ENCODE measurements at regions not wholly inside any gene's neighbourhood (a gene's known extent, or its start where the extent isn't known, plus 50 kb on each side); places are given as distances from the start of the nearest gene placed in this dataset.

- Mint-ChIP-seq H3K36me3 (ENCODE audit: insufficient read depth) (no peaks in the 10 kb centered on the region), H3K4me1 (ENCODE audit: low read depth) (no peaks in the 10 kb centered on the region), H3K9me3 (no peaks in the 10 kb centered on the region), H3K27me3 (ENCODE audit: low read depth) (peaks cover 40% of the 10 kb centered on the region), H3K4me3 (no peak overlapping the region)
- ATAC-seq (no peak), DNase-seq (no peak)
Measured at GRCh38 chr2:234814374-234814773, 137.4 kb upstream of the SH3BP4 start.

GRCh38 chr2:234812851-234813250 lies 139.0 kb upstream of the SH3BP4 start:
- Mint-ChIP-seq H3K4me3 (no peak overlapping the region), H3K9me3 (no peaks in the 10 kb centered on the region), H3K27me3 (ENCODE audit: low read depth) (peaks cover 42% of the 10 kb centered on the region), H3K36me3 (ENCODE audit: insufficient read depth) (no peaks in the 10 kb centered on the region), H3K4me1 (ENCODE audit: low read depth) (no peaks in the 10 kb centered on the region)
- DNase-seq (no peak), ATAC-seq (no peak)

- Mint-ChIP-seq H3K4me1 (ENCODE audit: low read depth) (no peaks in the 10 kb centered on the region), H3K4me3 (no peak overlapping the region), H3K36me3 (ENCODE audit: insufficient read depth) (no peaks in the 10 kb centered on the region), H3K27me3 (ENCODE audit: low read depth) (peaks cover 27% of the 10 kb centered on the region), H3K9me3 (no peaks in the 10 kb centered on the region)
- ATAC-seq = no peak
- DNase-seq = no peak
Measured at GRCh38 chr2:234808907-234809306, 142.9 kb upstream of the SH3BP4 start.

GRCh38 chr2:234806818-234807217 lies 145.0 kb upstream of the SH3BP4 start:
- H3K4me3 Mint-ChIP-seq = no peak overlapping the region

GRCh38 chr2:234805836-234806235 lies 146.0 kb upstream of the SH3BP4 start:
- peaks cover 16% of the 10 kb centered on the region for H3K27me3 Mint-ChIP-seq (ENCODE audit: low read depth)
- H3K4me3 Mint-ChIP-seq = no peak overlapping the region
- no peak for DNase-seq

More at GRCh38 chr2:234806818-234807217, 145.0 kb upstream of the SH3BP4 start:
- Mint-ChIP-seq H3K4me1 (ENCODE audit: low read depth) (no peaks in the 10 kb centered on the region), H3K36me3 (ENCODE audit: insufficient read depth) (no peaks in the 10 kb centered on the region), H3K27me3 (ENCODE audit: low read depth) (peaks cover 12% of the 10 kb centered on the region), H3K9me3 (no peaks in the 10 kb centered on the region)
- ATAC-seq (no peak), DNase-seq (no peak)

GRCh38 chr2:234804704-234805103 lies 147.1 kb upstream of the SH3BP4 start:
- ATAC-seq (no peak), DNase-seq (no peak)
- Mint-ChIP-seq H3K4me3 (no peak overlapping the region), H3K27me3 (ENCODE audit: low read depth) (peaks cover 12% of the 10 kb centered on the region), H3K4me1 (ENCODE audit: low read depth) (no peaks in the 10 kb centered on the region), H3K36me3 (ENCODE audit: insufficient read depth) (no peaks in the 10 kb centered on the region), H3K9me3 (no peaks in the 10 kb centered on the region)

More at GRCh38 chr2:234805836-234806235, 146.0 kb upstream of the SH3BP4 start:
- Mint-ChIP-seq H3K4me1 (ENCODE audit: low read depth) (no peaks in the 10 kb centered on the region), H3K36me3 (ENCODE audit: insufficient read depth) (no peaks in the 10 kb centered on the region), H3K9me3 (no peaks in the 10 kb centered on the region)
- ATAC-seq = no peak

GRCh38 chr2:234802845-234803171 lies 149.0 kb upstream of the SH3BP4 start:
- H3K4me3 Mint-ChIP-seq = no peak overlapping the region
- peaks cover 14% of the 10 kb centered on the region for H3K27me3 Mint-ChIP-seq (ENCODE audit: low read depth)
- ATAC-seq = no peak
- no peaks in the 10 kb centered on the region for H3K36me3 Mint-ChIP-seq (ENCODE audit: insufficient read depth)
- H3K4me1 Mint-ChIP-seq (ENCODE audit: low read depth) = no peaks in the 10 kb centered on the region
- no peak for DNase-seq
- H3K9me3 Mint-ChIP-seq = no peaks in the 10 kb centered on the region

- DNase-seq = no peak
- Mint-ChIP-seq H3K4me1 (ENCODE audit: low read depth) (no peaks in the 10 kb centered on the region), H3K9me3 (no peaks in the 10 kb centered on the region), H3K4me3 (no peak overlapping the region), H3K27me3 (ENCODE audit: low read depth) (peaks cover 16% of the 10 kb centered on the region), H3K36me3 (ENCODE audit: insufficient read depth) (no peaks in the 10 kb centered on the region)
- ATAC-seq = no peak
Measured at GRCh38 chr2:234802071-234802844, 149.6 kb upstream of the SH3BP4 start.

- H3K9me3 Mint-ChIP-seq = no peaks in the 10 kb centered on the region
Measured at GRCh38 chr2:234797566-234798250, 154.1 kb upstream of the SH3BP4 start.

GRCh38 chr2:234796045-234796591 lies 155.7 kb upstream of the SH3BP4 start:
- Mint-ChIP-seq H3K4me1 (ENCODE audit: low read depth) (no peaks in the 10 kb centered on the region), H3K4me3 (no peak overlapping the region)
- no peak for ATAC-seq

More at GRCh38 chr2:234797566-234798250, 154.1 kb upstream of the SH3BP4 start:
- Mint-ChIP-seq H3K27me3 (ENCODE audit: low read depth) (peaks cover 18% of the 10 kb centered on the region), H3K36me3 (ENCODE audit: insufficient read depth) (no peaks in the 10 kb centered on the region), H3K4me3 (no peak overlapping the region), H3K4me1 (ENCODE audit: low read depth) (no peaks in the 10 kb centered on the region)
- DNase-seq (no peak), ATAC-seq (no peak)

GRCh38 chr2:234795272-234795920 lies 156.4 kb upstream of the SH3BP4 start:
- DNase-seq (no peak), ATAC-seq (no peak)
- Mint-ChIP-seq H3K9me3 (no peaks in the 10 kb centered on the region), H3K4me1 (ENCODE audit: low read depth) (no peaks in the 10 kb centered on the region), H3K36me3 (ENCODE audit: insufficient read depth) (no peaks in the 10 kb centered on the region), H3K27me3 (ENCODE audit: low read depth) (peaks cover 11% of the 10 kb centered on the region), H3K4me3 (no peak overlapping the region)

More at GRCh38 chr2:234796045-234796591, 155.7 kb upstream of the SH3BP4 start:
- no peak for DNase-seq
- H3K27me3 Mint-ChIP-seq (ENCODE audit: low read depth) = peaks cover 17% of the 10 kb centered on the region
- no peaks in the 10 kb centered on the region for H3K9me3 Mint-ChIP-seq
- no peaks in the 10 kb centered on the region for H3K36me3 Mint-ChIP-seq (ENCODE audit: insufficient read depth)

GRCh38 chr2:234794866-234795265 lies 157.0 kb upstream of the SH3BP4 start:
- H3K27me3 Mint-ChIP-seq (ENCODE audit: low read depth) = peaks cover 13% of the 10 kb centered on the region
- no peaks in the 10 kb centered on the region for H3K4me1 Mint-ChIP-seq (ENCODE audit: low read depth)
- ATAC-seq (no peak), DNase-seq (no peak)
- H3K36me3 Mint-ChIP-seq (ENCODE audit: insufficient read depth) = no peaks in the 10 kb centered on the region
- no peaks in the 10 kb centered on the region for H3K9me3 Mint-ChIP-seq
- H3K4me3 Mint-ChIP-seq = no peak overlapping the region

- H3K9me3 Mint-ChIP-seq = no peaks in the 10 kb centered on the region
- no peak for ATAC-seq
- DNase-seq = no peak
- no peaks in the 10 kb centered on the region for H3K36me3 Mint-ChIP-seq (ENCODE audit: insufficient read depth)
- H3K27me3 Mint-ChIP-seq (ENCODE audit: low read depth) = peaks cover 12% of the 10 kb centered on the region
- H3K4me1 Mint-ChIP-seq (ENCODE audit: low read depth) = no peaks in the 10 kb centered on the region
- H3K4me3 Mint-ChIP-seq = no peak overlapping the region
Measured at GRCh38 chr2:234793212-234793785, 158.5 kb upstream of the SH3BP4 start.

GRCh38 chr2:234792621-234793022 lies 159.2 kb upstream of the SH3BP4 start:
- Mint-ChIP-seq H3K36me3 (ENCODE audit: insufficient read depth) (no peaks in the 10 kb centered on the region), H3K9me3 (no peaks in the 10 kb centered on the region), H3K27me3 (ENCODE audit: low read depth) (peaks cover 9% of the 10 kb centered on the region), H3K4me3 (no peak overlapping the region), H3K4me1 (ENCODE audit: low read depth) (no peaks in the 10 kb centered on the region)
- DNase-seq = no peak
- ATAC-seq = no peak

All from activated T-cell treated with anti-CD3 and anti-CD28 coated beads, Interleukin-2, amount 50 U/mL, for 4 hours (primary cell).